Peyer's patch (tissue), 4 donors: ENCODE measurements at regions not wholly inside any gene's neighbourhood (a gene's known extent, or its start where the extent isn't known, plus 50 kb on each side); places are given as distances from the start of the nearest gene placed in this dataset.
"Not testable (repeated sequence)": the region's sequence is repeated elsewhere in the genome, so short reads cannot be mapped to it uniquely, and the experiment has no call there.

ENCODE experiments used
- DNase-seq, 3 donors: peaks; one replicate each; pipeline ENCODE4 v3.0.0-alpha.2; 2017 to 2019
- H3K27ac ChIP-seq, 4 donors: fragments of 200-600 bp; sonication (generic); one replicate each; pipeline ENCODE4 v1.5.1; 2016 to 2019
- H3K27me3 ChIP-seq, 2 donors: fragments of 200-600 bp; sonication (generic); one replicate each; pipeline ENCODE4 v1.5.1; 2019
- H3K36me3 ChIP-seq, 3 donors: fragments of 200-600 bp; sonication (generic); one replicate each; pipeline ENCODE4 v1.5.1; 2016 to 2019
- H3K4me1 ChIP-seq, 4 donors: fragments of 200-600 bp; sonication (generic); one replicate each; pipeline ENCODE4 v1.5.1; 2016 to 2019
- H3K4me3 ChIP-seq, 4 donors: fragments of 200-600 bp; sonication (generic); 1 replicate in 3 of 4; 2 replicates in 1 of 4; pipeline ENCODE4 v1.5.1; 2016 to 2019; ENCODE audit warnings: mild to moderate bottlenecking in 1 of 4
- H3K9me3 ChIP-seq, 4 donors: fragments of 200-600 bp; sonication (generic); one replicate each; pipeline ENCODE4 v1.5.1; 2016 to 2019; ENCODE audit warnings: mild to moderate bottlenecking in 1 of 4
- POLR2A ChIP-seq, 2 donors: fragments of 450-650 bp; IDR thresholded peaks; one replicate each; pipeline ENCODE4 v1.5.1; 2017; ENCODE audit warnings: antibody characterized with exemption in 2 of 2, mild to moderate bottlenecking in 2 of 2, moderate library complexity in 2 of 2
- TF ChIP-seq, protein P1 (sequence below), 6 experiments: fragments of 450-650 bp in 4 of 6; fragments of 200-600 bp in 2 of 6; sonication (generic) in 1 of 6; IDR thresholded peaks; one replicate each; pipeline ENCODE4 v1.5.1; 2017 to 2019; ENCODE audit warnings: antibody characterized with exemption in 6 of 6, mild to moderate bottlenecking in 3 of 6, moderate library complexity in 1 of 6

DNA sequence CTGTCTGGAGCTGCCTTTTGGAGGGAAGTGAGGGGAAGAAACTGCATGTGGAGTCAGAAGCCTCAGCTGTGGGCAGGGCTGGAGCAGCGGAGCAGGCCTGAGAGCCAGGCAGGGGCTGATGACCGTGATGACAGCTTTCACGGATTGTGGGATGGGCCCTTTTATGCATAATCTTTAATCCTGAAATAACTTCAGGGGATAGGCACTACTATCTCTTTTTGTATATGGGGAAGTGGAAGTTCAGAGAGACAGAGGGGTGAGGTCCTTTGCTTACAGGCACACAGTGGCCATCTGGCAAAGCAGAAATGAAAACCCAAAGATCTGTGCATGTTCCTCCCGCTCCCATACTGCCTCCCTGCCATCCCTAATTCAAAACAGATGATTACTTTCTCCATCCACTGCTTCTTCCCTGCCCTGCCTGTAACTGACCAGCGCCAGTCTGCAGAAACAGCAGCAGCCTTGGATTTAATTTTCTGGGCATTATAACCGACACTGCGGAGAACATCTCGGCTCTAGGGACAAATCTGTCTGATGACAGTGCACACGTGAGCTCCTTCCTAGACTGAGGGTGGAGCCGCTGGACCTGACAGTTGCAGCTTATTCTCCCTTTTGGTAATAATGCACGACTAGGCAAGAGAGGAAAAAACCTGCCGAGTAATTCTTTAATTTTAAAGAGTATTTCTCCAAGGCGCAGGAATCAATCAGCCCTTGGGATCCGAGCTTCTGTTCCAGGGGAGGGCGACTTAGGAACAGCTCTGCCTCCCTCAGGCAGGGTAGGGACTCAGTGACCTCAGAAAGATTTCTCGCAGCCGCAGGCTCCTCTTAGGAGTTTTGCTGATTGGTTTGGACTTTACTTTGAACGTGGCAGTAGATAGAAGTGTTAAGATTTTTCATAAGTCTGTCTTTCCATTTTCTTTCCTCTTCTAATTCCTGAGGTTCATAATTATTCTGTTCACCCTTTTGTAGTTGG is 95.4 kb downstream of the UTP18 start:
- H3K27me3 ChIP-seq = no peaks in the 10 kb centered on the region
- no peak for DNase-seq
- no peak overlapping the region for H3K27ac ChIP-seq
- H3K9me3 ChIP-seq = no peaks in the 10 kb centered on the region
- H3K4me1 ChIP-seq = no peaks in the 10 kb centered on the region
- TF ChIP-seq POLR2A (IDR thresholded peaks at IDR 0.05) = no peak
- TF ChIP-seq, protein P1, sequence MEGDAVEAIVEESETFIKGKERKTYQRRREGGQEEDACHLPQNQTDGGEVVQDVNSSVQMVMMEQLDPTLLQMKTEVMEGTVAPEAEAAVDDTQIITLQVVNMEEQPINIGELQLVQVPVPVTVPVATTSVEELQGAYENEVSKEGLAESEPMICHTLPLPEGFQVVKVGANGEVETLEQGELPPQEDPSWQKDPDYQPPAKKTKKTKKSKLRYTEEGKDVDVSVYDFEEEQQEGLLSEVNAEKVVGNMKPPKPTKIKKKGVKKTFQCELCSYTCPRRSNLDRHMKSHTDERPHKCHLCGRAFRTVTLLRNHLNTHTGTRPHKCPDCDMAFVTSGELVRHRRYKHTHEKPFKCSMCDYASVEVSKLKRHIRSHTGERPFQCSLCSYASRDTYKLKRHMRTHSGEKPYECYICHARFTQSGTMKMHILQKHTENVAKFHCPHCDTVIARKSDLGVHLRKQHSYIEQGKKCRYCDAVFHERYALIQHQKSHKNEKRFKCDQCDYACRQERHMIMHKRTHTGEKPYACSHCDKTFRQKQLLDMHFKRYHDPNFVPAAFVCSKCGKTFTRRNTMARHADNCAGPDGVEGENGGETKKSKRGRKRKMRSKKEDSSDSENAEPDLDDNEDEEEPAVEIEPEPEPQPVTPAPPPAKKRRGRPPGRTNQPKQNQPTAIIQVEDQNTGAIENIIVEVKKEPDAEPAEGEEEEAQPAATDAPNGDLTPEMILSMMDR (IDR thresholded peaks at IDR 0.05) = no peak
- no peak overlapping the region for H3K4me3 ChIP-seq
- H3K36me3 ChIP-seq = no peaks in the 10 kb centered on the region

DNA sequence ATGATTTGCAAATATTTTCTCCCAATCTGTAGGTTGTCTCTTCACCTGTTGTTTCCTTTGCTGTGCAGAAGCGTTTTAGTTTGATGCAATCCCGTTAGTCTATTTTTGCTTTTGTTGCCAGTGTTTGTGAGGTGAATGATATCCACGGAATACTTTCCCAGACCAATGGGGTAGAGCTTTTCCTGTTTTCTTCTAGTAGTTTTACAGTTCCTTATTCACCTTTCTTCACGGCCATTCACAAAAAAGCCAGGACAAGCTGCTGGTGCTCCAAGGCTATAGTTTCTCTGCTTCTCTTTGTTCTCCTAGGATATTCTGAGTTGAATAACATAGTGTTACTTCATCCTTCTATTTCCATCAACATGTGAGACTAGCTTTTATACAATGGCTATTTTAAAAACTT is 98.7 kb downstream of the UTP18 start:
- no peaks in the 10 kb centered on the region for H3K9me3 ChIP-seq
- no peak for TF ChIP-seq POLR2A (IDR thresholded peaks at IDR 0.05)
- TF ChIP-seq, protein P1 (IDR thresholded peaks at IDR 0.05) = no peak
- no peaks in the 10 kb centered on the region for H3K4me1 ChIP-seq
- no peak for DNase-seq
- no peaks in the 10 kb centered on the region for H3K27me3 ChIP-seq
- H3K27ac ChIP-seq = no peak overlapping the region
- H3K36me3 ChIP-seq = no peaks in the 10 kb centered on the region
- H3K4me3 ChIP-seq = no peak overlapping the region

DNA sequence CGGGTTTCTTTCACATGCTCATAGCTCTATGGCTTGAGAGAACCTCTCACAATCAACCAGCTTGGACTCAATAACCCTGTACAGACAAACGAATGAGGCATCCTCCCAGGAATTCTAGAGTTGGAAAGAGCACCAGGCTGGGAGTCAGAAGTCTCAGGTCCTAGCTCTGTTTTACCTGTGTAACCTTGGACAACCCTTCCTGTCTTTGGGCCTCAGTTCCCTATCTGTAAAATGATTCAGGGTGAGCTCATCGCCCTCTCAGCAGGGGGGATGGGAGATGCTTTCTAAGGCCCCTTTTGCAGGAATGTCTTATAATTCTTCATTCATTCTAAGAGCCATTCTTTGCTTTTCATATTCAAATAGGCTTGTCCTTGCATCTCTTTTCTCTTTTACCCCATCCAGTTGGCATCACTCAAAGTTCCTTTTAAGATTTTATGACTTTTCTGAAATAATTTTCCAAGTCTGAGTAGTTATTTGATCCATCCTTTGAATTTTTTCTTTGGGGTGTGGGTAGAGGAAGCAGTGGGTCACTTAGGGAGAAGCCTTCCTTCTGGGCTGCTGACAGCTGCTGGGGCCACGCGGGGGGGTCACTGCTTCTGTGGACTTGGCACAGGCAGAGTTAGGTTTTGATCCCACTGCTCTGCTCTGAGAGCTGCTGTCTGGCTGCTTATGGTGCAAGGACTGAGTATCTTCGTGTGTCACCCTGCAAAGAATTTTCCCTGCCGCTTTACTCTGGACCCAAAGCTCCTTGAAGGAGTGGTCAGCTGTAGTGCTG is 102.7 kb downstream of the UTP18 start:
- H3K36me3 ChIP-seq = no peaks in the 10 kb centered on the region
- no peaks in the 10 kb centered on the region for H3K9me3 ChIP-seq
- TF ChIP-seq, protein P1 (IDR thresholded peaks at IDR 0.05) = no peak
- no peak for TF ChIP-seq POLR2A (IDR thresholded peaks at IDR 0.05)
- no peak overlapping the region for H3K27ac ChIP-seq
- H3K4me3 ChIP-seq = no peak overlapping the region
- DNase-seq = no peak
- no peaks in the 10 kb centered on the region for H3K4me1 ChIP-seq
- H3K27me3 ChIP-seq = no peaks in the 10 kb centered on the region

DNA sequence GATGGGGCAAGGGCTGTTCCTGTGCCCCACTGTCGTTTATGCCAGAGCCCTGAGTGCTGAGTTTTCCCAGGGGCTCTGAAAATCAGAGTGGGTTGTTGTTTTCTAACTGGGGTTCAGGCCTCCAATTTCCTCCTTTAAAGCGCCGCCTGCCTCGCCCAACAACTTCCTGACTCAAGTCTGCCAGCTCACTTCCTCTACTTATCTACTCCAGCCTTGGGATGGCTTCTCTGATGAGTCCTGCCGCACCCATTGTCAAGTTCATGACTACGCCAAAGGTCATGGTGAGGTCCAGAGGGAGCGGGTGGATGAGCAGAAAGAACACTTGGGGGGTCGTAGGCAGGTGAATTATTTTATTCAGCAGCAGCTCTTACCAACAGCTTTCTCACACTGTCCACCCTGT is 104.7 kb downstream of the UTP18 start:
- Histone ChIP-seq H3K4me1 (no peaks in the 10 kb centered on the region), H3K36me3 (no peaks in the 10 kb centered on the region), H3K27me3 (no peaks in the 10 kb centered on the region), H3K4me3 (no peak overlapping the region), H3K27ac (no peak overlapping the region), H3K9me3 (no peaks in the 10 kb centered on the region)
- TF ChIP-seq POLR2A (IDR thresholded peaks at IDR 0.05) = no peak
- TF ChIP-seq, protein P1 (IDR thresholded peaks at IDR 0.05) = no peak
- no peak for DNase-seq

DNA sequence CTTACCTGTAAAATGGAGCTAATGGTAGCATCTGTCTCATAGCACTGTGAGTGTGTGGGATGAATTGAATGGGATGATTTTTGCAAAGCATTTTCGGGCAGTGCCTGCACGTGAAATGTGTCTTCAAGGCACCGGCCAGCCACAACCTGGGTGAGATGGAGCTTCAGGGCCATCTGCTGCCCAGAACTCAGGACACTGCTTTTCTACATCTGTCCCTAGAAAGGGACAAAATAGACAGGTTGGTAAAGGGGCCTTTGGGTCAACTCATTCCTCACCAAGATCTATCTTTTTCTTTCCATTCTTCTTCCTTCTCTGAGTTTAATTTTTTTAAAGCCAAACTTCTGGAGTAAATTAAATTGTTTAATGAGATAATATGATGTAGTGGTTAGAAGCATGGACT is 106.5 kb downstream of the UTP18 start:
- Histone ChIP-seq H3K36me3 (no peaks in the 10 kb centered on the region), H3K9me3 (no peaks in the 10 kb centered on the region), H3K4me3 (no peak overlapping the region), H3K4me1 (no peaks in the 10 kb centered on the region), H3K27ac (no peak overlapping the region), H3K27me3 (no peaks in the 10 kb centered on the region)
- DNase-seq = no peak
- no peak for TF ChIP-seq POLR2A (IDR thresholded peaks at IDR 0.05)
- TF ChIP-seq, protein P1 (IDR thresholded peaks at IDR 0.05) = no peak

DNA sequence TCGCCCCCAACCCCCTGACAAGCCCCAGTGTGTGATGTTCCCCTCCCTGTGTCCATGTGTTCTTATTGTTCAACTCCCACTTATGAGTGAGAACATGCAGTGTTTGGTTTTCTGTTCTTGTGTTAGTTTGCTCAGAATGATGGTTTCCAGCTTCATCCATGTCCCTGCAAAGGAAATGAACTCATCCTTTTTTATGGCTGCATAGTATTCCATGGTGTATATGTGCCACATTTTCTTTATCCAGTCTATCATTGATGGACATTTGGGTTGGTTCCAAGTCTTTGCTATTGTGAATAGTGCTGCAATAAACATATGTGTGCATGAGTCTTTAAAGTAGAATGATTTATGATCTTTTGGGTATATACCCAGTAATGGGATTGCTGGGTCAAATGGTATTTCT is 107.5 kb downstream of the UTP18 start:
- not testable (repeated sequence) for H3K27me3 ChIP-seq, H3K9me3 ChIP-seq, H3K4me3 ChIP-seq, H3K36me3 ChIP-seq, H3K27ac ChIP-seq, H3K4me1 ChIP-seq, DNase-seq
